LHCN-M2 (cell line): ENCODE measurements at regions not wholly inside any gene's neighbourhood (a gene's known extent, or its start where the extent isn't known, plus 50 kb on each side); places are given as distances from the start of the nearest gene placed in this dataset.

Experiments used
- DNase-seq: peaks from one replicate; pipeline ENCODE4 v3.0.0-alpha.2; 2012; ENCODE audit warnings: low read depth

DNA sequence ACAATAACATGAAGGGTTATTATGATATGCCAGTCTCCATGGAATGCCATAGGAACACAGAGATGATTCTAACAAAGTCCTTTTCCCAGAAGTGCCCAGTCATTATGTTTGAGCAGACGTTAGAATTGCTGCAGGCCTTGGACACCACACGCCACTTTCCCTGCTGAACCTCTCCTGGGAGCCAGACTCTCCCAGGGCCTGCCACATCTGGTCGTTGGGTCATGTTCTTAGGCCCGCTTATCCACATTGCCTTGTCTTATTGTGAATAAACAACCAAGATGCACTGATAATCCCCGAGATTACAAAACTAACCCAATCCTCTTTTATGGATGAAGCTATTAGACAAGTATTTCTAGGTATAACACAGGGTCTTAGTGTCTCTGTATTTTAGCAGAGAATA lies 276.5 kb upstream of the CITED2 start:
- DNase-seq, result no peak

DNA sequence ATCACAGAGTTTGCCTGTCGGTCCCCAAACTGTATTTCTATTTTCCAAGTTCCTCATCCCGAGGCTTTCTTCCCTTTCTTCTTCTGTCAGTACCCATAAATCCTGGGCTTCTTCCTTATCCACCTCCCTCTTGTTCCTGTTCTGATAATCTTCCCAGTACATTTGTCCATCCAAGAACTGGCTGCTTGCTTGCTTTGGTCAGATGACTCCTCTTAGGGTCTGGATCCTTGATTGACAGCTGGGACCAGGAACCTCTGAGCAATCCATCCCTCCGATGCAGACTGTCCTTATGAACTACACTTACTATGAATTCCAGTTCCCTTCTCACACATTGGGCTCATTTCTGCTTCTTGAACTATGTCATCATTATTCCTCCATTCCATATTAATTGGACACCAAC lies 275.3 kb upstream of the CITED2 start:
- DNase-seq, result no peak

DNA sequence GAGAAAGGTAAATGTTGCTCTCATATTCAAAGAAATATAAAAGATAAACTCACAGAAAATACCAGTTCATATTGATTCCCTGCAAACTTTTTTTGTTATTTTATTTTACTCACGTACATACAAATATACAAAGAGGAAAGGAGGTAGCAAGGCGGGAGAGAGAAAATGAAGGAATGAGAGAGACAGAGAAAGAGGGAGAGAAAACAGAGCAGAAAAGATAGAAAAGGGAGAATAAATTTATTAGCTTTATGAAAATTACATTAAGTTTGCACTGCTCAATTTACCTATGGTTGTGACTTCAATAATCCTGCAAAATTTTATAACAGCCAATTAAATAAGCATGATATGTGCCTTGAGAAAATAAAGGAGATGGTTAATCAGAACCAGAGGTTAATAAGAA lies 274.7 kb upstream of the CITED2 start:
- DNase-seq, result no peak

- DNase-seq, result no peak
These were observed 274.1 kb upstream of the CITED2 start for GRCh38 chr6:139648430-139649000.

GRCh38 chr6:139647841-139648240 lies 273.4 kb upstream of the CITED2 start:
- DNase-seq, result peak; percentile 14

- DNase-seq, result no peak
These were observed 272.6 kb upstream of the CITED2 start for GRCh38 chr6:139647016-139647415.

DNA sequence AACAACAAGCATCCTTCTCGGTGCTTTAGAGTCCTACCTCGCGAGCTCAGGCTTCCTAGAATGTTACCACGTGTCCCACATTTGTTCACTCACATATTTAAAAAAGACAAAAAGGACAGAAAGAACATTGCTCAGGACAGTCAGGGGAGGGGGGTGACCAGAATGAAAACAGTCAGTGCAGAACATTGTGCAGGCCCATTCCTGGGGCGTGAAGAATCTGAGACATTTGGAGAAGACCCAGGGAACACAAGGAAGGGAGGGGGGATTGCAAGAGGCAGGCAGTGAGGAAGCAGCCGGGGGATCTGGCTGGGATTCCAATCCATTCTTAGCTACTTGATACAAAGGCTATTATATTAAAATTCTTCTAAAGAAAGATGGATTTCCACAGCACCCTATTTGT lies 270.4 kb upstream of the CITED2 start:
- peak; percentile 14 for DNase-seq

DNA sequence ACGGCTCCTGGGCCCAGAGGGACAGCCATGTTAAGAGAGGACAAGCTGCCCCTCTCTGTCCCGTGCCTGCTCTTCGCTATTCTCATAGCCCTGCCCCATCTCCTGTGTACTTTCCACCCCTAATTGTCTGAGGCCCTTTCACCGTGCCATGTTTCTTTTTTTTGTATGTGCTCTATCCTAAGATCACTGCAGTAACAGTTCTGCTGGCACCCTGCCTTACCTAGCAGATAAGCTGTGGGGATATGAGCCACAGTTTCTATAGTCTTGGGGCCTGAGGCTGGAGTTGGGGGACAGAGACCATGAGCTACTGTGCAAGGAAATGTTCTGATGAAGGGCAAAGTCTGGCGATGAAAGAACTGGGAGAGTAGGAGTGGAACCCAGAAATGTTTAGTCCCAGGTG lies 269.5 kb upstream of the CITED2 start:
- DNase-seq, result no peak

GRCh38 chr6:139642346-139642745 lies 267.9 kb upstream of the CITED2 start:
- DNase-seq, result no peak

DNA sequence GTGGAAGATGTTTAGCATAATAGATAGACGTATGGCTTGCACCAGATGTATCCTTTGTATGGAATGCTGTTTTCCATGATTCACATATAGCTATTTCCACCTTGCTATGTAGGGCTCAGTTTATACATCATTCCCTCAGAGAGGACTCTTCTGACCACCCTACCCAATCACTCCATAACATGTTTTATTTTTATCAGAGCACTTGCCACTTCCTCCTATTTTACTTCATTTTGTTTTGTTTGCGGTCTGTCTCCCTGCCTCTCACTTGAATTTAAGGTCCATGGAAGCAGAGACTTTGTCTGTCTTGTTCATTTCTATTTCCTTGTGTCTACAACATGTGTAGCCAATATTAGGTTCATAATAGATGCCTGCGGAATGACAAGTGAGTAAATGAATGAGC lies 266.9 kb upstream of the CITED2 start:
- DNase-seq, result no peak

- DNase-seq, result no peak
These were observed 266.5 kb upstream of the CITED2 start for GRCh38 chr6:139640921-139641320.

GRCh38 chr6:139640448-139640847 lies 266.0 kb upstream of the CITED2 start:
- peak; percentile 55 for DNase-seq

DNA sequence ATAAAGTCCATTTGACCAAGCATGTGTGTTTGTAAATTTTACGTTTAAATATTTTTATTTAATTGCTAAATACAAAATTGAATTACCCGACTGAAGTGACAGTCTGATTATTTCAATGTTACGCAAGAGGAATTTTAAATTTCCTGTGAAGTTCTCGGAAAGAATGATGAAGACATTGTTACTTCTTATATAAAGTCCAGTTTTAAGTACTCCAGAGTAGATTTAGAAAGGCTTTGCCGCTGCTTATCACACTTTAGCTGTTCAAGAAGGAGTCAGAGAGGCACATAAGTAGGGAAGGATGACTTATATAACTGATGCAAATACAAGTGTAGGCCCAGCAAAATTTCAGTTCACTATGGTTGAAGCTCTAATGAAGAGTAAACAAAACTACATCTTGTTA lies 265.1 kb upstream of the CITED2 start:
- DNase-seq, result no peak

DNA sequence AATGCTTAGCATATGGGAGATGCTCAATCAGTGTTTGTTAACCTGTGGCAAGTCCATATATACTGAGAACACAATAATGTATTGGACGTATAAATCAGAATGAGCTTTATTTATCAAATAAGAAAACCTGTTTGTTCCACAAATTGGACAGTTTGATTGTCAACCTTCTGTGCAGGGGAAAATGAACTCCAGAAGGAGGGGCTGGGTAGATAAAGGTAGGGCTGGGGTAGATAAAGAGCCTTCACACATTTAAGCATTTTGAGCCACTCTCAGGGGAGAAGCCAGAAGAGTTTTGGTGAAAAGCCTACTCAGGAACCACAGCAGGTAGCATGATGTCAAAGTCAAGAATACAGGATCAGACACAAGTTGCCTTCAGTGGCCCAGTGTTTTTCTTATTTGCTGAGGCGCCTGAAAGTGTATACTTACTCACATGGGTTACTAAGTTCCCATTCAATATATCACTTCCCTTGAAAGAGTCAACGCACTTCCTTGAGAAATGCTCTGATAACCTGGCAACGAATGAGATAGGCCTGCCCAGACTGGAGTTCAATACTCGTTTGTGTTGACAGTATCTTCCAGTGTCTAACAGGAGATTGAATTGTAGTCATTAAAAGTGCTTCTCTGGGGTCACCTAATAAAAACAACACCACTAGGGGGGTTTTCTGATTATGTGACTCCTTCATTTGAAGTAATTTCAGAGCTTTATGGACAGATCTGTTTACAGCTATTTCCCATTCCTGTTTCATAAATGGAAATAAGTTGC lies 263.9 kb upstream of the CITED2 start:
- DNase-seq, result no peak

DNA sequence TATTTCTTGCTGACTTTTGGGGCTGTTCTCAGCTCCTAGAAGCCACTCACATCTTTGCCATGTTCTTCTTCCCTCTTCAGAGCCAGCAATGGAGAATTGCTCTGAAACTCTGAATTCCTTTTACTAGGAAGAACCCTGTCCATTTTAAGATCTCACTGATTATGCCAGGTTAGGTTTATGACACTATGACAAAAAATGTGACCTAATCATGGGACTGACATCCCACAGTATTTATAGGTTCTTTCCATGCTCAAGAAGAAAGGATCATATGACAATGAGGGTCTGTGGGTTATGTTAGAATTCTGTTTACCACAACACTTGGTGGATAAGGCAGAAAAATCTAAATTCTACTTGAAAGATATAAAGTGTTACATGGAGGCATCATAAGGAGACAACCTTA lies 263.3 kb upstream of the CITED2 start:
- DNase-seq, result no peak

- DNase-seq, result no peak
These were observed 261.9 kb upstream of the CITED2 start for GRCh38 chr6:139636391-139636790.

- no peak for DNase-seq
These were observed 261.1 kb upstream of the CITED2 start for GRCh38 chr6:139635401-139636130.

GRCh38 chr6:139632840-139633239 lies 258.4 kb upstream of the CITED2 start:
- no peak for DNase-seq

GRCh38 chr6:139628270-139628669 lies 253.8 kb upstream of the CITED2 start:
- DNase-seq, result no peak

DNA sequence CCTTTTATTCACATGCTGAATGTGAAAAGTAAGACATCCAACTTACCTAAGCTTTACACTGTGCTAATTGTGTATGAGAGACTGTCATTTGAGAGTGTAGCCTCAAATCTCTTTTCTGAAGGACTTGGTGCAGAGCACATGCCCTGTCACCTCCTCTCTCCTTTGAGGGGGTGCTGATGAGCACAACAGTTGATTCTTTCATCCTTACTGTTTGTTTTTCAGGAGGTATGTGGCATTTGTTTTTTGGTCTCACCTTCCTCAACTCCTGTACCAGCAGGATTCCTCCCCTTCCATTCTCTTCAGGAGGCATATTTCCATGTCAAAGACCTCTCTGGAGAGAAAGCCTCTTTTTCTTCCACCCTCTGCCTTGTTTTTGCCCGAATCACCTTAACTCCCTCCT lies 252.6 kb upstream of the CITED2 start:
- DNase-seq, result no peak

GRCh38 chr6:139625998-139626975 lies 251.8 kb upstream of the CITED2 start:
- no peak for DNase-seq
